Prostate gland (tissue), 2 donors: ENCODE measurements at regions not wholly inside any gene's neighbourhood (a gene's known extent, or its start where the extent isn't known, plus 50 kb on each side); places are given as distances from the start of the nearest gene placed in this dataset.

ENCODE experiments used
- POLR2A ChIP-seq: fragments of 450-650 bp; IDR thresholded peaks from one replicate; pipeline ENCODE4 v1.6.1; 2016; ENCODE audit warnings: antibody characterized with exemption, mild to moderate bottlenecking
- POLR2AphosphoS5 ChIP-seq: sonication (generic); formaldehyde crosslinking; IDR thresholded peaks from one replicate; pipeline ENCODE4 v1.6.1; 2017; ENCODE audit warnings: antibody characterized with exemption
- TF ChIP-seq, protein P1 (sequence below), 4 experiments: fragments of 200-600 bp in 2 of 4; fragments of 450-650 bp in 2 of 4; sonication (generic) in 2 of 4; IDR thresholded peaks; 1 replicate in 3 of 4; 2 replicates in 1 of 4; pipeline ENCODE4 v1.5.1; 2016 to 2019; ENCODE audit warnings: antibody characterized with exemption in 4 of 4, mild to moderate bottlenecking in 2 of 4, moderate library complexity in 2 of 4

DNA sequence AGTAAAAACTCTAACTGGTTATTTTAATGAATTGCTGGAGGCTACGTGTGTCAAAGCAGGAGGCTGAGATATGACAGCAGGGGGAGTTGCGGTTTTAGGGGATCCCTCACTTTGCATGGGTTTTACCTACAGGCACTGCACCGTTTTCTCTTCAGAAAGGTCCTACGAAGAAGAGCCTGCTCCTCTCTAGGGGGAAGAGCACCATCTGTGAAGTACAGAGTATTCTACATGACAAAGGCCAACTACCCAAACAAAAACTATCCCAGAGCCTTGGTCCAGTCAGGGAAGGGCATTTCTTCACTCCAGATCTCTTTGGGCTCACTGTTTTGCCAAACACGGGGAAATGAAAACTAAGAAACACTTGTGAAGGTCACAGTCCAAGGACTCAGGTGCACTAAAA lies 696.7 kb upstream of the SOX11 start:
- TF ChIP-seq, protein P1, sequence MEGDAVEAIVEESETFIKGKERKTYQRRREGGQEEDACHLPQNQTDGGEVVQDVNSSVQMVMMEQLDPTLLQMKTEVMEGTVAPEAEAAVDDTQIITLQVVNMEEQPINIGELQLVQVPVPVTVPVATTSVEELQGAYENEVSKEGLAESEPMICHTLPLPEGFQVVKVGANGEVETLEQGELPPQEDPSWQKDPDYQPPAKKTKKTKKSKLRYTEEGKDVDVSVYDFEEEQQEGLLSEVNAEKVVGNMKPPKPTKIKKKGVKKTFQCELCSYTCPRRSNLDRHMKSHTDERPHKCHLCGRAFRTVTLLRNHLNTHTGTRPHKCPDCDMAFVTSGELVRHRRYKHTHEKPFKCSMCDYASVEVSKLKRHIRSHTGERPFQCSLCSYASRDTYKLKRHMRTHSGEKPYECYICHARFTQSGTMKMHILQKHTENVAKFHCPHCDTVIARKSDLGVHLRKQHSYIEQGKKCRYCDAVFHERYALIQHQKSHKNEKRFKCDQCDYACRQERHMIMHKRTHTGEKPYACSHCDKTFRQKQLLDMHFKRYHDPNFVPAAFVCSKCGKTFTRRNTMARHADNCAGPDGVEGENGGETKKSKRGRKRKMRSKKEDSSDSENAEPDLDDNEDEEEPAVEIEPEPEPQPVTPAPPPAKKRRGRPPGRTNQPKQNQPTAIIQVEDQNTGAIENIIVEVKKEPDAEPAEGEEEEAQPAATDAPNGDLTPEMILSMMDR (IDR thresholded peaks at IDR 0.05): no peak
- no peak for TF ChIP-seq POLR2A
- no peak for TF ChIP-seq POLR2AphosphoS5
